ENCODE measurements at regions not wholly inside any gene's neighbourhood (a gene's known extent, or its start where the extent isn't known, plus 50 kb on each side); places are given as distances from the start of the nearest gene placed in this dataset.
"Not testable (repeated sequence)": the region's sequence is repeated elsewhere in the genome, so short reads cannot be mapped to it uniquely, and the experiment has no call there.

DNA sequence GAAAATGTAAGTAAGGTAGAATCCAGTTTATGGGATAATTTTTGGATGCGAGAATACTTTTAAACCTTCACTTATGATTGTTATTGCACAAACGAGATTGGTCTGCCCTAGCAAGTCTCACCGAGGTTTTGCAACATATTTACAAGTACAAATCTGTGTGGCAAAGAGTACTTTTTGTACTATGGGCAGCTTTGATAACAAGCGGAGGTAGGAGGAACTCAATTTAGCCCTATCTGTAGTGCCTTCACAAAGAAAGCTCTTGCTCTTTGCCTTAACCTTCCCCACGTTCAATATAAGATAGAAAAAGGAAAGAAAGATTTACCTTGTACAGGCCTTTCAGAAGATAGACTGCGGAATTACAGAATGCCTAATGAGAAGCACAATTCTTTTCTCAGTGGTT is 77.5 kb upstream of the HIVEP1 start:
- Mint-ChIP-seq H3K9me3 (ENCODE audit: low read depth) (no peaks in the 10 kb centered on the region), H3K4me3 (no peak overlapping the region), H3K4me1 (no peaks in the 10 kb centered on the region), H3K27me3 (no peaks in the 10 kb centered on the region), H3K27ac (no peak overlapping the region), H3K36me3 (no peaks in the 10 kb centered on the region)
- DNase-seq (no peak), ATAC-seq (no peak)
- CTCF ChIA-PET = no interaction called here

DNA sequence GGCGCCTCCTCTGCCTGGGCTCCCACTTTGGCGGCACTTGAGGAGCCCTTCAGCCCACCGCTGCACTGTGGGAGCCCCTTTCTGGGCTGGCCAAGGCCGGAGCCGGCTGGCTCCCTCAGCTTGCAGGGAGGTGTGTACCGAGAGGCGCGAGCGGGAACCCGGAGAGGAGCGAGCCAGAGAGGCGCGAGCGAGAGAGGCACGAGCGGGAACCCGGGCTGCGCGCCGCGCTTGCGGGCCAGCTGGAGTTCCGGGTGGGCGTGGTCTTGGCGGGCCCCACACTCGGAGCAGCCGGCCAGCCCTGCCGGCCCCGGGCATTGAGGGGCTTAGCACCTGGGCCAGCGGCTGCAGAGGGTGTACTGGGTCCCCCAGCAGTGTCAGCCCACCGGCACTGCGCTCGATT is 79.2 kb upstream of the HIVEP1 start:
- not testable (repeated sequence) for DNase-seq; H3K9me3 Mint-ChIP-seq (ENCODE audit: low read depth); H3K4me1 Mint-ChIP-seq

DNA sequence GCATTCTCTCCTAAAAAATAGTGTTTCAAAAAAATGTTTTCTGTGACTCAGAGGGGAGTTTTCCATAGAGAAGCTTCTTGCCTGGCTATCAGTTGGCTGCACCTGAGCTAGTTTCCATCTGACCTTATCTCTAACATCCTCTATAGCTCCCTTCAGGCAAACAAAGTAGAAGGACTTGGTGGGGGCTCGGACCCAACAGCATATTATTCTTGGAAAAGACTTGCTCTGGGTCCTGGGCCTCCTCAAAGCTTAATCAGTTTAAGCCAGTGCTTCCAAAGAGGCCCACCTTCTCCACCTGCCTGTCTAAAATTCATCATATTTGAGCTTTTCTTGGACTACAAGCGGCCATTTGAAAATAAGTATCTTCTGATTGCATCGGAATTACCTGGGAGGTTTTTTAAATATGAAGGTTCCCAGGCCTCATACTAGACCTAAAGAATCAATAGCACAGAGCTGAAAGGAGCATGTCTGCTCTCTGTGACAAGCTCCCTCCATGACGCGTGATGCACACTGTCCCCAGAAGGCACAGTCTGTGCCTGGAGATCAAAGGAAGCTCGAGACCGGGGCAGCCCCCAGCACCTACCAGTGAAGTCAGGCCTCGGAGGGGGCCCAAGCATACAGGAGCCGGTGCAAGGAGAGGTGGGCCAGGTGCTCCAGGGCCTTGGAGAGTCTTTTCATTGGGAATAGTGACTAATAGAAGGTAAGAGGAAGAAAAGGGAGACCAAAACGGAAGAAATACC is 80.6 kb upstream of the HIVEP1 start:
- DNase-seq = no peak
- CTCF ChIA-PET = interaction anchor here (0.6 kb wide), 1 partner anchor 335 kb away, joined by 3 read pairs; no protein-coding TSS in a partner anchor
- no peak overlapping the region for H3K4me3 Mint-ChIP-seq
- no peaks in the 10 kb centered on the region for H3K4me1 Mint-ChIP-seq
- no peaks in the 10 kb centered on the region for H3K36me3 Mint-ChIP-seq
- no peak for ATAC-seq
- H3K27ac Mint-ChIP-seq = no peak overlapping the region
- no peaks in the 10 kb centered on the region for H3K27me3 Mint-ChIP-seq
- H3K9me3 Mint-ChIP-seq (ENCODE audit: low read depth) = no peaks in the 10 kb centered on the region

More for the DNA sequence above, 79.2 kb upstream of the HIVEP1 start:
- H3K27ac Mint-ChIP-seq, H3K36me3 Mint-ChIP-seq, H3K4me3 Mint-ChIP-seq, CTCF ChIA-PET, ATAC-seq, H3K27me3 Mint-ChIP-seq: not testable (repeated sequence)

DNA sequence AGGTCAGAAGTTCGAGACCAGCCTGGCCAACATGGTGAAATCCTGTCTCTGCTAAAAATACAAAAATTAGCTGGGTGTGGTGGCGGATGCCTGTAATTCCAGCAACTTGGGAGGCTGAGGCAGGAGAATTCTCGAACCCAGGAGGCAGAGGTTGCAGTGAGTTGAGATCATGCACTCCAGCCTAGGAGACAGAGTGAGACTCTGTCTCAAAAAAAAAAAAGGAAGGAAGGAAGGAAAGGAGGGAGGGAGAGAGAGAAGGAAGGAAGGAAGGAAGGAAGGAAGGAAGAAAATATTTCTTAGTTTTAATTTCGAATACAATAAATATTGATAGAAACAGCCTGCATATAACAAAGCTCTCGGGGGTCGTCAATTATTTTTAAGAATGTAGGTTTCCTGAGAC is 81.3 kb upstream of the HIVEP1 start:
- CTCF ChIA-PET; H3K9me3 Mint-ChIP-seq (ENCODE audit: low read depth); H3K27ac Mint-ChIP-seq; H3K4me3 Mint-ChIP-seq; H3K36me3 Mint-ChIP-seq; H3K4me1 Mint-ChIP-seq; DNase-seq; H3K27me3 Mint-ChIP-seq; ATAC-seq: not testable (repeated sequence)

DNA sequence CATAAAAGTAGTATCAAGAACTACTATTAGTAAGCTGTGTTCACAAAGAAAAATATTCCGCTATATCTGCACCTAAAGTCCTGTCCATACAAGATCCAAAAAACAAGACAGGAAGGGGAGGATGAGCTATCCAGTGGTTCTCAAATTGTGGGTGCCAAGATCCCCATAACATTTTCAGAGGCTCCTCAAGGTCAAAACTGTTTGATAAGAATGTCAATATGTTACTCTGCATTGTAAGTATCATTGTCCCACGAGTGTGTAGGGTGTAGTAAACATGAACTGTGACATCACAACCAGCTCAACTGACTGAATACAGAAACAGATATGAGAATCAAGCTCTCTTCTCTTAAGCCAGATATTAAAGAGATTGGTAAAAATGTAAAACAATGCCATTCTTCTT is 81.9 kb upstream of the HIVEP1 start:
- no peaks in the 10 kb centered on the region for H3K9me3 Mint-ChIP-seq (ENCODE audit: low read depth)
- H3K27ac Mint-ChIP-seq = no peak overlapping the region
- H3K4me3 Mint-ChIP-seq = no peak overlapping the region
- DNase-seq = no peak
- H3K36me3 Mint-ChIP-seq = no peaks in the 10 kb centered on the region
- H3K27me3 Mint-ChIP-seq = peaks cover 5% of the 10 kb centered on the region
- ATAC-seq = no peak
- H3K4me1 Mint-ChIP-seq = no peaks in the 10 kb centered on the region
- CTCF ChIA-PET = no interaction called here

DNA sequence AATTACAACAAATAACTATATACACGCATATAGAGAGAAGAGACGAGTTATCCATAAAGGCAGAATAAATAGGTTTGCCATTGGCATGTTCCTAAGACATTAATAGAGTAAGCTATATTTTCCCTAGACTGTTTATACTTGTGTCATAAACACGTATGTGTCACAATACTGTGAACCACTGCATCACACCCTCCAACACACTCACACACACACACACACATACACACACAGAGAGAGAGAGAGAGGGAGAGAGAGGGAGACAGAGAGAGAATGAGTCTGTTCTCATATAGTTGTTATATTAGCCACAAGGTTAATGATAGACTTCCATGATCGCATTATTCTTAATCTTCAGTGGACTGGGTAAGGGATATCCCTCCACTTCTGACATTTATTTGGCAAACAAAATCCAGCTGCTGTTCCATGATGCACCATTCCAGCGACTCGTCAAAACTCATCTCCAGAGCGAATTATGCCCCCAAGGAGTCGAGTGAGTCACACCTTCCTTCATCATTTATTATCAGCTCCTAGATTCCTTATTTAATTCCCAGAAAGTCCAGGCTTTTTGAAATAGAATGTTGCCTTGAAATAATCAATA is 82.8 kb upstream of the HIVEP1 start:
- no peak overlapping the region for H3K4me3 Mint-ChIP-seq
- peaks cover 5% of the 10 kb centered on the region for H3K27me3 Mint-ChIP-seq
- CTCF ChIA-PET = no interaction called here
- no peak for ATAC-seq
- no peaks in the 10 kb centered on the region for H3K36me3 Mint-ChIP-seq
- no peak for DNase-seq
- no peaks in the 10 kb centered on the region for H3K4me1 Mint-ChIP-seq
- no peak overlapping the region for H3K27ac Mint-ChIP-seq
- H3K9me3 Mint-ChIP-seq (ENCODE audit: low read depth) = no peaks in the 10 kb centered on the region

DNA sequence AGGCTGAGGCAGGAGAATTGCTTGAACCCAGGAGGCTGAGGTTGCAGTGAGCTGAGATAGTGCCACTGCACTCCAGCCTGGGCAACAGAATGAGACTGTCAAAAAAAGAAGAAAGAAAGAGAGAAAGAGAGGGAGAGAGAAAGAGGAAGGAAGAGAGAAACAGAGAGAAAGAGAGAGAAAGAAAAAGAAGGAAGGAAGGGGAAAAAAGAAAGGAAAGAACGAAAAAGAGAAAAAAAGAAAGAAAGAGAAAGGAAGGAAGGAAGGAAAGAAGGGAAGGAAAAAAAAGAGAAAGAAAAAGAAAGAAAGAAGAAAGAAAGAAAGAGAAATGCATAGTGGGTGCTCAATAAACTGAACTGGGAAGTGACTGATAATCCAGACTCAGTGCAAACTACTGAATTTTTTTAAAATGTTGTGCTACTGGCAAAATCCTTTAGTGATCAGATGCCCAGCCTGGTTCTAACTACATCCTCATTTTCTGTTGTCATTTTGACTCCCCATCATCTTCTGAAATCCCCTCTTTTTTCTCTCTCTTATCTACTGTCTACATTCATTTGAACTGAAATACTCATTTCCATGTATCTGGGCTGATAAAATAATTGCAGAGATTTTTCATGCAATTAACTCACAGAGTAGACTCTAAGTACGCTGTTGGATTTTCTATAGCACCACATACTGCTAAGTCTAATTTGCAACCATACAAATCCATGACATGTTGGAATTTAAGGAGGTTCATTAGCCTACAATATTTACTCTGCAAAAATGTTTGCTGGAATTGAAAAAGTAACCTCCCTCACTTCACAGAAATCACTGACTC is 85.3 kb upstream of the HIVEP1 start:
- Mint-ChIP-seq H3K27me3 (peaks cover 5% of the 10 kb centered on the region), H3K4me1 (no peaks in the 10 kb centered on the region), H3K36me3 (no peaks in the 10 kb centered on the region), H3K9me3 (ENCODE audit: low read depth) (no peaks in the 10 kb centered on the region), H3K27ac (no peak overlapping the region), H3K4me3 (no peak overlapping the region)
- CTCF ChIA-PET = no interaction called here
- DNase-seq = no peak
- no peak for ATAC-seq

DNA sequence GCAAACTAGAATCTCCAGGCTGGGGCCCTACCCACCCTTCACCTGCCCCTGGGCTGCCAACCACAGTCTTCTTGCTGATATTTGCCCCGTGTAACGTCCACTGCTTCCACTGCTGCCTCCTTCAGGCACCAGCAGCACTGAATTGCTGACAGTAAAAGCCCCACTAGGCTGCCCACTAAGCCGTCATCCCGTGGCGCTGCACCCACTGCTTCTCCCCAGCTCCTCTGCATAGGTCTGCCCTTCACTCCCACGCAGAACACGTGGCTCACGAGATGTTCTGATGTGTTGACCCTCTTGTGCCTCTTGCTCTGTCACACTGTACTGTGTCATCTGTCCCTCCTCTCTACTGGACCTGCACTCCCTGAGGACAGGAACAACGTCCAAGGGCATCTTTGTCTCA is 86.3 kb upstream of the HIVEP1 start:
- H3K9me3 Mint-ChIP-seq (ENCODE audit: low read depth) = no peaks in the 10 kb centered on the region
- DNase-seq (no peak), ATAC-seq (no peak)
- peaks cover 5% of the 10 kb centered on the region for H3K27me3 Mint-ChIP-seq
- no peaks in the 10 kb centered on the region for H3K36me3 Mint-ChIP-seq
- H3K27ac Mint-ChIP-seq = no peak overlapping the region
- CTCF ChIA-PET = no interaction called here
- no peaks in the 10 kb centered on the region for H3K4me1 Mint-ChIP-seq
- no peak overlapping the region for H3K4me3 Mint-ChIP-seq

DNA sequence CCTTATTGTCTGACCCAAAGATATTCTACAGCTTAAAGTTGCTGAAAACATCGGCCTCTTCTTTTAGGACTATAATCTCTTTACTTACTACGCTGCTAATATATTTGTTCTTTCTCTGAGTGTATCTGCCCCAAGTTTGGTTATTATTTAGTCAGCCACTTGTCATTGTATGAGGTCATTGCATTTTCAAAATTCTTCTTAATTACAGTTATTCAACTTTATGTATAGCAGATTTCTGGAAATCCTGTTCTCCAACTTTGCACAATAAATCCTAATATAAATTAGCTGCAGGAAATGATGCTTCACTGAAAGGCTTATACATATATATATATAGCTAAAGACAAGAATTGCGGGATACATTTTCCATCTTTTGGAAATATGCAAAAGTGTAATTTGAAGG is 88.5 kb upstream of the HIVEP1 start:
- Mint-ChIP-seq H3K27ac (no peak overlapping the region), H3K9me3 (ENCODE audit: low read depth) (no peaks in the 10 kb centered on the region), H3K4me1 (no peaks in the 10 kb centered on the region), H3K4me3 (no peak overlapping the region), H3K36me3 (no peaks in the 10 kb centered on the region), H3K27me3 (peaks cover 5% of the 10 kb centered on the region)
- no peak for ATAC-seq
- no peak for DNase-seq
- CTCF ChIA-PET = no interaction called here

DNA sequence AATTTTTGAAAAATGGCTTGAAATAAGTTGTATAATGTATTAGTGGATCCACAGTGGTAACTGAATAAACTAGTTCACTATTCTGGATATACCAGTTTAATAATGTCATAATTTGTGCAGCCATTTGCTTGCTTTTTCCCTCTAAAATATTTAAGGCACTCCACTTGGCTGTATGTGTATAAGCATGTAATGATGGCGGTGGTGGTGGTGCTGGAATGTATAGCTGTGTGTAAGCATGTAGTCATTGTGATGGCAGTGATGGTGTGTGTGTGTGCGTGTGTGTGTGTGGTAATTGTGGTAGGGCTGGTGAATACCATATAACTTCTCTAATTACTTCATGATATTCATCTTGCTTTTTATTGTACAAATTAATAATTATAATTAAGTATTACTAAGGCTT is 89.2 kb upstream of the HIVEP1 start:
- no peaks in the 10 kb centered on the region for H3K4me1 Mint-ChIP-seq
- H3K36me3 Mint-ChIP-seq = no peaks in the 10 kb centered on the region
- DNase-seq (no peak), ATAC-seq (no peak)
- H3K27ac Mint-ChIP-seq = no peak overlapping the region
- no peak overlapping the region for H3K4me3 Mint-ChIP-seq
- CTCF ChIA-PET = no interaction called here
- H3K9me3 Mint-ChIP-seq (ENCODE audit: low read depth) = no peaks in the 10 kb centered on the region
- peaks cover 5% of the 10 kb centered on the region for H3K27me3 Mint-ChIP-seq

DNA sequence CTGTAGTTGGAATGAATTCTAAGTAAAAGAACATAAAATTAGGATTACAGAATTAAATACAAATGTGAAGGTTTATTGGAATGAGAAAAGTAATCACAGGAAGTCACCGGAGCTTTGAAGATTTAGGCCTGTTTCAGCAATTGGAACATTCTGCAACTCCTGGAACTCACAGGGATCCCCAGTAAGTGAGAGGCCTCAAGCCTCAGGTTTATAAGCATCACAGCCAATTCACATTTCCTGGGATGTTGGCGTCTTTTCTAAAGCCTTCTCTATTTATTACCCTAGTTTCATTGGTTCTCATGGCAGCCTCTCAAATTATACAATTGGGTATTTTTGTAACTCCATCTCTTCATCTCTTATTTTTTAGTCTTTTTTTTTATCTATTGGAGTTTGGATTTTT is 90.4 kb upstream of the HIVEP1 start:
- H3K4me3 Mint-ChIP-seq = no peak overlapping the region
- CTCF ChIA-PET = no interaction called here
- H3K9me3 Mint-ChIP-seq (ENCODE audit: low read depth) = no peaks in the 10 kb centered on the region
- no peaks in the 10 kb centered on the region for H3K4me1 Mint-ChIP-seq
- H3K27me3 Mint-ChIP-seq = peaks cover 5% of the 10 kb centered on the region
- H3K27ac Mint-ChIP-seq = no peak overlapping the region
- no peaks in the 10 kb centered on the region for H3K36me3 Mint-ChIP-seq
- no peak for ATAC-seq
- no peak for DNase-seq

DNA sequence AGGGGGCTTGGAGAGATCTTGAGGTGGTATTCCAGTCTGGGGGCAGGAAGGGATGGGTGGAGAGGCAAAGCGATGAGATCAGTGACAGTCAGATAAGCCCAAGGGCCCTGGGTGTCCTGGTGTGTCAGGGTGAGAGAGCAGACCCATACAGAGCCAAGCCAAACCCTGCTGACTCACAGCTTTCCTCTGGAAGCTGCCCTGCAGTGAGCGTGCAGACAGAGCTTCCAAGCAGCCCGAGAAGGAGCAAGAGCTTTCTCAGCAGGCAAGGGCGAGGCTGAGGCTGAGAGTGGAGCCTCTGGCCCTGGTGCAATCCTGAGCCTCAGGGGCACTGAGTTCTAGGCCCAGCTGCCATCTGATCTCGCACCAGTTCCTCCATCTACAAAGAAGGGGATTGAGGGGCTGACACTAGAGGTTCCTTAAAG is 91.1 kb upstream of the HIVEP1 start:
- no peak for ATAC-seq
- CTCF ChIA-PET = no interaction called here
- Mint-ChIP-seq H3K4me1 (no peaks in the 10 kb centered on the region), H3K4me3 (no peak overlapping the region), H3K27me3 (peaks cover 4% of the 10 kb centered on the region), H3K36me3 (no peaks in the 10 kb centered on the region), H3K9me3 (ENCODE audit: low read depth) (no peaks in the 10 kb centered on the region), H3K27ac (no peak overlapping the region)
- no peak for DNase-seq

DNA sequence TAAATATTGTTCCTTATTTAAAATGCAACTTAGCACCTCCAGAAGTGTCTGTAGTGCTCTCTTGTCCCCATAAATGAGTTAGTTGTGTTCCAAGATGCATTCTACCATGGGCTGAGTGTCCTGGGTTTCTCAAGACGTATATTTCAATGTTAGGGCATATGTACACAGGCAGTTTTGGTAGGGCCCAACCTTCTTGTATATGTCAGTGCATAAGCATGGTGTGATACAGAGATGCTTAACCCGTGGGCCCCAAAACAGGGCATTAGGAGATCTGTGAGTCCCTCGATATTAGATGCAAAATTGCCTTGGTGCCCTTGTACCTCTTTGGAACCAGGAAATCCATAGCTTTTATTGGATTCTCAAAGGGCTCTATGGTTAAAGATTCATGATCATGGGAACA is 91.5 kb upstream of the HIVEP1 start:
- Mint-ChIP-seq H3K4me3 (no peak overlapping the region), H3K36me3 (no peaks in the 10 kb centered on the region), H3K27ac (no peak overlapping the region), H3K9me3 (ENCODE audit: low read depth) (no peaks in the 10 kb centered on the region), H3K4me1 (no peaks in the 10 kb centered on the region), H3K27me3 (no peaks in the 10 kb centered on the region)
- ATAC-seq = no peak
- no peak for DNase-seq
- CTCF ChIA-PET = no interaction called here

DNA sequence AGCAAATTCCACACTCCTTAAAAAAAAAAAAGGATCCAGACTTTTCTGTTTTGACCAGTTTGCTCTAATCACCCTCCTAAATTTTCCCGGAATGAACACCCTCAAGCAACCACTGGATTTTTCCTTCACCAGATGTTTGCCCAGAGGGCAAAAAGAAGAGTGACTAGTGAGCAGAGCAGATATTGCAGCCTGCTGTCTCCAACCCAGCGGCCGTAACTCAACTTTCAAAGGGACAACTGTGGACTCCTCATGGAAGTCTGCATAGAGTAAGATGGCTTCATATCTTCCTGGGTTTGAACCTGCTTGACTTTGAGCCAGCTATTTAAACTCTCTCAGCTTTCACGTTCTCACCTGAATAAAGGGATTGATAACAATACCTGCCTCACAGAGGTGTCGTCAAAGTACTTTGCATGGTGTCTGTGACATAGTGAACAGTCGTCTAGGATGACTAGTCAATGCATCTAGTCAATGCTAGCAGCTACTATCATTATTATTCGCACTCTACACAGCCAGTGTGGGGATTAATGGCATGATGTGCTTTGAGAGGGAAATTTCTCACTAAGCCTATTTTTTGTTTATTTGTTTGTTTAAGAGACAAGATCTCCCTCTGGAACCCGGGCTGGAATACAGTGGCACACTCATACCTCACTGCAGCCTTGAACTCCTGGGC is 92.2 kb upstream of the HIVEP1 start:
- Mint-ChIP-seq H3K36me3 (no peaks in the 10 kb centered on the region), H3K27ac (no peak overlapping the region), H3K9me3 (ENCODE audit: low read depth) (no peaks in the 10 kb centered on the region), H3K4me3 (no peak overlapping the region), H3K4me1 (no peaks in the 10 kb centered on the region), H3K27me3 (no peaks in the 10 kb centered on the region)
- DNase-seq = no peak
- no peak for ATAC-seq
- CTCF ChIA-PET = no interaction called here
